HG03108 (cell line): ENCODE measurements at regions not wholly inside any gene's neighbourhood (a gene's known extent, or its start where the extent isn't known, plus 50 kb on each side); places are given as distances from the start of the nearest gene placed in this dataset.

Source experiments
- ATAC-seq: cut with Tn5 transposase; IDR thresholded peaks from one replicate; pipeline ENCODE4 v1.9.1; 2021; ENCODE audit warnings: moderate library complexity; ENCODE audit not compliant: unreplicated experiment

DNA sequence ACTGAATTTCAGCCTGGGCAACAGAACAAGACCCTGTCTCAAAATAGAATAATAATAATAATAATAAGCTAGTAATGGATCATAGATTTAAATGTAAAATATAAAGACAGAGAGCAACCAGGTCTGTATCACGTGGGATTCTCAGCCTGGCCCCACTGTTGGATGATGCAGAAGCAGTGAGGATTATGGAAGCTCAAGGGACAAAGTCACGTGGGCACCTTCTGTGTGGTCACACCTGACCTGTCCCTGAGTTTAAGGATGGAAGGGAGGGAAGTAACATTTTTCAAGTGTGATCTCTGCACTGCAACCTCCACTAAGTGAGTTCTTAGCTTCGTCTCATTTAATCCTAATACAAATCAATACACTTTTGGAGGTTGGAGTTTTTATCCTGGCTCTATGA, 212.5 kb upstream of the IER5L start:
- ATAC-seq = no peak

GRCh38 chr9:129387822-129388221, 209.8 kb upstream of the IER5L start:
- ATAC-seq = no peak

DNA sequence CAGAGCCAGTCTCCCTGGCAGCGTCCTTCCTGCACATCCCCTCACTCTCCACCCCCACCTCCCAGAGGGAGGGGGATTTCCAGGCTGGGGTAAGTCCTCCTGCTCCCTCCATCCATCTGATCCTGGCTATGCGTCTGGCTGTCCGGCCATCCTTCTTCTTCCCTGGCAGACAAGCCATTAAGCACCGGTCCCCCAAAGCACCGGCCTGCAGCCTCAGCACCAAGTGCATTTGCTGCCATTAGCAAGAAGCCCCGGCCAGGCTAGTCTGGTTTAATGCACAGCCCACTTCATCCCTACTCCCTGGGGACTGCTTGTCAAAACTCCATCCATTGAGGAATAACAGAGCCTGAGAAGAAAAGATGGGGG, 208.7 kb upstream of the IER5L start:
- no peak for ATAC-seq

GRCh38 chr9:129385211-129385934, 207.3 kb upstream of the IER5L start:
- ATAC-seq = no peak

- ATAC-seq = no peak
These were observed 206.6 kb upstream of the IER5L start for GRCh38 chr9:129384491-129385210.

DNA sequence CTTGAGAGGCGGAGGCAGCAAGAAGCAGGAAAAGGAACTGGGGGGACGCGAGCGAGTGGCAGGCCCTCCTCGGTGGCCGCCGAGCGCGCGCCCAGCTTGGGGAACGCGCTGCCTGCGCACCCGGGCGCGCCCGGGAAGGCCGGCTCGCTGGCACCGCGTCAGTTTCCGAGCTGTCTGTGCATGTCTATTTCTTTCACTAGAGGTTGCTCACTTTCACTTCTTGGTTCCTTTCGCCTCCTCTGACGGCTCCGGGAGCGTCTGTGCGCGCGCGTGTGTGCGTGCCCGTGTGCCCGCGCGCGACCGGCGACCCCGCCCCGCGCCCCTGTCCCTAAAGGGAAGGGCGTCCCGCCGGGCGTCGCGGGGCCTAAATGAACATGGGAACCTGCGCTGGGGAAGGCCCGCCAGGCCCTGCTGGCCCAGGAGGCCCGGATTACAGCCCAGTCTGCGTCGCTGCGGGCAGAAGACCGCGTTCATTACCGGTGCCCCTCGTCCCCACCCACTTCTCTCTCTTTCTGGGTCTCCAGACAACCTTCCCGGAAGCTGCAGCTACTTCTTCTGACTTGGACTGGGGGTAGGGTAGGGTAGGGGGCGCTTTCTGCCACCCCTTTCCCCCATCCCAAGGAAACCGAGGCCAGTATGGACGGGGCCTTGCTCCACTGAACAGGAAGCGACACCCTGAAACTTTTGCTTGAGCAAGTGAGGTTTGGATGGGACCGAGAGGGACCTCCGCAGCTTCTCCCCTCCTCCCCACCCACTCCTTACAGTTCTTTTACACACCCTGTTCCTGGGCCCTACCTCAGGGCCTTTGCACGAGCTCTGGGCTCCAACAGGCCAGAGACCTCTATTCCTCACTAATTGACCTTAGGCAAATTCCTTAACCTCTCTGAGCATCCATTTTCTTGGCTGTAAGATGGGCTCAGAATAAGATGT, 205.8 kb upstream of the IER5L start:
- ATAC-seq = peak; percentile 77

DNA sequence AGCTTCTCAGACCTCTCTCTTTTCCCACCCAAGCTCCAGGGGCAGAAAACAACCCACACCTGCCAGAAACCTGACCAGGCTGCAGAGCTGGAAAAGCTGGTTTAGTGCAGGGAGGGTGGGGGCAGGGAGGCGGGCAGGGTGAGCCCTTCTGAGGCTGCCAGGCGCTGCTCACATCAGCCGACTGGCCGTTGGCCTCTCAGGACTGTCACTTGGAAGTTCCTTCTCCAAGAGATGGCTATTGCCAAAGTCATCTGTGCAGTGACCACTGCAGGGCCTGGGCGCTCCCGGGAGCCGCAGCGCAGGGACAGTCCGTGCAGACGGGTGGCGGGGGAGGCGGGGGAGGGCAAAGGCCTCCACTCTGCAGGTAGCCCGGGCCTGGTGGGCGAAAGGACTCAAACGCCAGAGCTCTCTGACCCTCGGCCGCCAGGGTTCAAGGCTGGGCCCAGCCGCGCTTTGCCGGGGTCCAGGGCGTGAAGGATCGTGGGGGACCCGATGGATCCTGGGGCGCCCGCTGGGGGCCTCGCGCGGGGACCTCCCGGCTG, 205.0 kb upstream of the IER5L start:
- no peak for ATAC-seq

GRCh38 chr9:129382281-129383018, 204.4 kb upstream of the IER5L start:
- no peak for ATAC-seq

DNA sequence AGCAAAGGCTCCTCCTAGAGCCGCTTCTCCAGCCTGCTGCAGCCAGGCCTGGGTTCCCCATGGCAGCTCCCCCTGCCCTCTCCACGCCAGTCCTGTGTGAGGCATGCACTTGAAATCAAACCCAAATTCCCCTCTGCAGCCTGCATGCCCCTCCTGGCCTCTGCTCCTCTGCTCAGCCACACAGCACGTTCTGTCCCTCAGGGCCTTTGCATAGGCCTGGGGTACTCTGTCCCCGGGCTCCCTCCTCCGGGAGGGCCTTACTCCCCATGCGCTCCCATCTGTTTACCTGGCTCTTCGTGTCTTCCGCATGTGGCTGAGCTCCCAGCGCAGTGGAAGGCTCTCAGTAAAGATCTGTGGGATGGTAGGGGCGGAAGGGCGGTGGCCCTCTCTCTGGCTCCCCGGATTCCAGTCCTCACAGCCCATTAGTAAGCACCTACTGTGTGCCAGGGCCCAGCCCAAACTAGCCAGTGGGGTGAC, 203.5 kb upstream of the IER5L start:
- ATAC-seq = no peak

- no peak for ATAC-seq
These were observed 202.9 kb upstream of the IER5L start for GRCh38 chr9:129380961-129381401.

- ATAC-seq = no peak
These were observed 201.8 kb upstream of the IER5L start for GRCh38 chr9:129379886-129380285.

- no peak for ATAC-seq
These were observed 201.2 kb upstream of the IER5L start for GRCh38 chr9:129379181-129379836.

GRCh38 chr9:129377931-129378661, 200.0 kb upstream of the IER5L start:
- no peak for ATAC-seq

DNA sequence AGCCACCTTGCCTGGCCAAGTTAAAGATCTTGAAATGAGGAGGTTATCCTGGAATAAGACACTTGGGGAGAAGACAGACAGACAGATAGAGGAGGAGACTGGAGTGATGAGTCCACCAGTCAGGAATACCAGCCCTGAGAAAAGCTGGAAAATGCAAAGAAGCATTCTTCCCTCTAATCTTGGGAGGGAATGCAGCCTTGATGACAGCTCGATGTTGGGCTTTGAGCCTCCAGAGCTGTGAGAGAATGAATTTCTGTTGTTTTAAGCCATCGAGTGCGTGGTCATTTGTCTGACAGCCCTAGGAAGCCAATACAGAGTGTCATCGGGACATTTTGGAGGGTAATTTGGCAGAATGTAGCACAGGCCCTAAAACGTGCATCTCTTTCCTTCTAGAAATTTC, 199.1 kb upstream of the IER5L start:
- ATAC-seq = no peak

GRCh38 chr9:129375845-129376244, 197.8 kb upstream of the IER5L start:
- ATAC-seq = no peak

DNA sequence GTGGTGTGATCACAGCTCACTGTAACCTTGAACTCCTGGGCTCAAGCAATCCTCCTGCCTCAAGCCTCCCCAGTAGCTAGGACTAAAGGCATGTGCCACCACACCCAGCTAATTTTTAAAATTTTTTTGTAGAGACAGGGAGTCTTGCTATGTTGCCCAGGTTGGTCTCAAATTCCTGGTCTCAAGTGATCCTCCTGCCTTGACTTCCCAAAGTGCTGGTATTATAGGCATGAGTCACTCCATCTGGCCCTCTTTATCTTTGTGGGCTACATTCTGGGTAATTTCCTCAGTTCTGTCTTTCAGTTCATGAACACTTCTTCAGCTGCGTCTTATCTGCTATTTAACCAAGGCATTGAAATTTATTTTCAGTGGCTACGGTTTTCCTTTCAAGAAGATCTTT, 196.6 kb upstream of the IER5L start:
- ATAC-seq = no peak

GRCh38 chr9:129374231-129374630, 196.2 kb upstream of the IER5L start:
- ATAC-seq = no peak

DNA sequence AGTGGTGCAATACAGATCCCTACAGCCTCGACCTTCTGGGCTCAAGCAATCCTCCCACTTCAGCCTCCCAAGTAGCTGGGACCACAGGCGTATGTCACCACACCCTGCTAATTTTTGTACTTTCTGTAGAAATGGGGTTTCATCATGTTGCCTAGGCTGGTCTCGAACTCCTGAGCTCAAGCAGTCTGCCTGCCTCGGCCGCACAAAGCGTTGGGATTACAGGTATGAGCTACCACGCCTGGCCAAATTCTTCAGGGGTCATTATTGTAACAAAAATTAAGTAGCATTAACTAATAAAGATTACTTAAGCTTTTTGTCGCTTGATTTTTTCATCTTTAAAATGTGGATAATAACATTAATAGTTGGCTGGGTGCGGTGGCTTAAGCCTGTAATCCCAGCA, 195.3 kb upstream of the IER5L start:
- ATAC-seq = no peak

DNA sequence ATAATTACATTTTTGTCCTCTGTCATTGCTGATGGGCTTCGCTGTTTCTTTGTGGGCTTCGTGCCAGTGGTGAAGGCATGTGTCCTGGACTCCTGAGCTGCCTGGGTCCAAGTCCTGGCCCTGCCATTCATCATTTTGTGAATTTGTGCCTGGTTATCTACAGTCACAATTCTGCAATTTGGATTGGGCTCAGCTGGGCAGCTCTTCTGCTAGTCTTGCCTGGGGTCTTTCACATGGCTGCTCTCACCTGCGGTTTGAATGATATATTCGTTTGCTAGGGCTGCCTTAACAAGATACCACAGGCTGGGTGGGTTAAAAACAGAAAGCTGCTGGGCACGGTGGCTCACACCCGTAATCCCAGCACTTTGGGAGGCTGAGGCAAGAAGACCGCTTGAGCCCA, 192.7 kb upstream of the IER5L start:
- ATAC-seq = no peak
